GM20431 (cell line): ENCODE measurements at regions not wholly inside any gene's neighbourhood (a gene's known extent, or its start where the extent isn't known, plus 50 kb on each side); places are given as distances from the start of the nearest gene placed in this dataset.

Experiments
- in situ Hi-C: fragments of 300-500 bp; cut with MseI, MboI; formaldehyde crosslinking; loops from one replicate; pipeline ENCODE4 v1.15.0; 2020; ENCODE audit warnings: low sequenced_read_pairs; ENCODE audit not compliant: unreplicated experiment

DNA sequence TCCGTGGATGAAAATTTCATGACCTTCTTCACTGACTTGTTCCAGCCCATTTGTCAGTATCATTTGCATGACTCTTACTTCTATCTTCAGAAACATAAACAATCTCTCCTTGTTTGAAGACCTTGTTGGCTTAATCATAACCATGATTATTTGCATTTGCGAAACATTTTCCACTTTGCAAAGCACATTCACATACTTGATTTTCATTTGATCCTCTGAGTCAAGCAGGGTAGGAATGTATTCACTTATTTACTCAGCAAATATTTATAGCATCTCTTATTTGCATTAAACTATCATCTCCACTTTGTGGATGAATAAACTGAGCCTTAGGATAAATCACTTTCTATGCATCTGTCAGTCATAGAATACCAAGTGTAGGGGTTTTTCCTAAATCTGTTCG is 343.0 kb upstream of the SGCD start:
- in situ Hi-C loops: no loop called here

- in situ Hi-C loops: no loop called here
These were observed 339.6 kb upstream of the SGCD start for GRCh38 chr5:155987265-155987810.

- in situ Hi-C loops: no loop called here
These were observed 337.1 kb upstream of the SGCD start for GRCh38 chr5:155989879-155990278.

DNA sequence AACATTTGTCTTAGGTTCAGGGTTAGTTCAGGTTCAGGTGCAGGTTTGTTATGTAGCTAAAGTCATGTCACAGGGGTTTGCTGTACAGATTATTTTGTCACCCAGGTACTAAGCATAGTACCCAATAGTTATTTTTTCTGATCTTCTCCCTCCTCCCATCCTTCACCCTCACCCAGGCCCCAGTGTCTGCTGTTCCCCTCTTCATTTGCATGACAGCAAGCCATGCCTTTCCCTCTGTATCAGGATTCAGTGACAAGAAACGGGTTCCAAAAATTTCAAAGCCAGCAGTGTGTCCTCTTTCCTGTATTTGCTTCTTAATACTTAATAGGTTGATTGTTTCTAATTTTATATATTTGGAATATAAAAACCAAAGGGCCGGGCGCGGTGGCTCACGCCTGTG is 330.8 kb upstream of the SGCD start:
- in situ Hi-C loops: no loop called here

DNA sequence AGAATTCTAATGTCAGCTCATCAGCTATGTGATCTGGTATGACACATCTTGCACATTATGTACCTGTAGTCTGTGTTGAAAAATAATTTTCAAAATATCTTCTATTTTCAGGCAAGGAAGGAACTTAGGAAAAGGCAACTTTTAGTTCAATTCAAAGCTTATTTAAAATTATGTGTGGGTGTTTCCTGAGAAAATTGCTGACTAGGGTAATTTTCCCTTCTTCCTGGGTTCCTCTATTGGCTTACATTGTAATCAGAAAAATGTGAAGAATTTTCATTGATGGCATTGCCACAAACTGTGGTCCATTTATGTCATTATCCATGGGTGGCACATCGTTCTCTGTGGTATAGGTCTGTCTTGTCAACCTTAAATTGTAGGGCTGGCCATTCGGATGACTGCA is 328.7 kb upstream of the SGCD start:
- in situ Hi-C loops: no loop called here

- in situ Hi-C loops: no loop called here
These were observed 326.8 kb upstream of the SGCD start for GRCh38 chr5:156000115-156000514.

- in situ Hi-C loops: no loop called here
These were observed 322.2 kb upstream of the SGCD start for GRCh38 chr5:156004754-156005153.

GRCh38 chr5:156006026-156006647 is 320.8 kb upstream of the SGCD start:
- in situ Hi-C loops: no loop called here

- in situ Hi-C loops: no loop called here
These were observed 318.1 kb upstream of the SGCD start for GRCh38 chr5:156008844-156009243.

GRCh38 chr5:156009583-156009982 is 317.4 kb upstream of the SGCD start:
- in situ Hi-C loops: no loop called here

GRCh38 chr5:156015137-156015536 is 311.8 kb upstream of the SGCD start:
- in situ Hi-C loops: no loop called here

GRCh38 chr5:156019130-156019529 is 307.8 kb upstream of the SGCD start:
- in situ Hi-C loops: no loop called here

DNA sequence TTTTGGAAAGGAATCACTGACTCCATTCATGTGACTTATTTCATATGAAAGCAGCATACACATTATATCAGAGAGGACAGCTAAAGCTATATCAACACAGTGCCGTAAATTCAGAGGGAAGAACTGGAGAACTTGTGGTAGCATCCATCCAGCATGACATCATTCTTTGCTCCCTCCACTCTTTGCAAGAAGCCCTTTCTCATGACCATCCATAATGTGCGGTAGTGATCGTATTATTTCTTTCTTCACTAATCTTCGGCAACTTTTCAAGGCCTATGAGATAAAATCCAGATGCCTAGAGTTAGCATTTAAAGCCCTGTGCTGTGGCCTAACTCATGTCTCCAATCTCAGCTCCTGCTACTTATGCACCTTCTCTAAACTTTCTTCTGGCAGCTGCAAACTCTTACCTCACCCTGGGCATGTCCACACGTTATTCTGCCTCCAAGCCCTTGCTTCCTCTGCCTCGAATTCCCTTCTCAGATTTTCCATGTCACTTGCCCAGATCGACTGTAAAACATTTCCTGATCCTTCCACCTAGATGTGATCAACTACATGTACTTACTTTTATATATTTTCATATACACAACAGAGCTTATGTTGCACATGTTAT is 307.3 kb upstream of the SGCD start:
- in situ Hi-C loops: no loop called here

- in situ Hi-C loops: no loop called here
These were observed 306.3 kb upstream of the SGCD start for GRCh38 chr5:156020647-156021046.

DNA sequence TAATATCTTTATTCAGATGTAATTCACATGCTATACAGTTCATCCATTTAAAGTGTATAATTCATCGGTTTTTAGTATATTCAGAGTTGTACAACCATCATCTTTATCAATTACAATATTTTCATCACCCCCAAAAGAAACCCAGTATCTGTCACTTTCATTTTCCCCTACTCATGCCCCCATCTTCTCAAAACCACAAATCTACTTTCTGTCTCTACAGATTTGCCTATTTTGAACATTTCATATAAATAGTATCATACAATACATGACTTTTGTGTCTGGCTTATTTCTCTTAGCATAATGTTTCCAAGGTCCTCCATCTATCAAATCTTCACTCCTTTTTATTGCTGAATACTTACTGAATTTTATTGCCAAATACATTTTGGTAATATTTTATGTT is 305.1 kb upstream of the SGCD start:
- in situ Hi-C loops: no loop called here

DNA sequence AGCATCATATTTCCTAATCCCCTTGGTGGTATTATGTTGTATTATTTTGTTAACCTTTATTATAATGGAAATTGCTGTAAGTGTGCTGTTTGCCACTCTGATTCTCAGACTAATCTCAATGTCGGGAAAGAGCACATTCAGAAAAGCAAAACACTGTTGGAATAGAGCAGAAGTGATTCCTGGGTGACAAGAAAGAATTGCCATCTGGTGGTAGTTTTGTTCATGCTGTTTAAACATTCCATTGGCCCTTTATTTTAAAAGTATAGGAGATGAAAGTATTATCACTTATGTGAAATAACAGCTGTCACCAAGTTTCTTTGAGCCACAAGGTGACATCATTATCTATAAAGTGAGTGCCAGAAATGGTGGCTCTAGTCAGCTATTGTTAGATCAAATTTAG is 301.3 kb upstream of the SGCD start:
- in situ Hi-C loops: no loop called here

DNA sequence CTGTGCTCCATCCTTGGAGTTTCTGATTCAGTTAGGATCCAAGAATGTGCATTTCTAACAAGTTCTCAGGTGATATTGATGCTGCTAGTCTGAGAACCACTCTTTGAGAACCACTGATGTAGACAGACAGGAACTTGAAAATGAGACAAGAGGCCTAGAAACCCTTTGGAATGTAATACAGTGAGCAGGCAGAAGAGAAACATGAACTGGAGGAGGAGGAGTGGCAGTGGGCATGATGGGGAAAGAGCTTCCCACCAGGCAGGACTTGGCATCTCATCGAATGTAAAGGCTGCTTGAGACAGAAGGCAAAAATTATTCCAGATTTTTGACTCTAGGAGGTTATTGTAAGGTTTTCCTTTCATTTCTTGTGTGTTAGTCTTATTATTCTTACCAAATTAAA is 295.8 kb upstream of the SGCD start:
- in situ Hi-C loops: no loop called here

GRCh38 chr5:156036640-156037039 is 290.3 kb upstream of the SGCD start:
- in situ Hi-C loops: no loop called here

GRCh38 chr5:156037151-156037909 is 289.6 kb upstream of the SGCD start:
- in situ Hi-C loops: no loop called here

GRCh38 chr5:156042726-156043125 is 284.2 kb upstream of the SGCD start:
- in situ Hi-C loops: no loop called here

DNA sequence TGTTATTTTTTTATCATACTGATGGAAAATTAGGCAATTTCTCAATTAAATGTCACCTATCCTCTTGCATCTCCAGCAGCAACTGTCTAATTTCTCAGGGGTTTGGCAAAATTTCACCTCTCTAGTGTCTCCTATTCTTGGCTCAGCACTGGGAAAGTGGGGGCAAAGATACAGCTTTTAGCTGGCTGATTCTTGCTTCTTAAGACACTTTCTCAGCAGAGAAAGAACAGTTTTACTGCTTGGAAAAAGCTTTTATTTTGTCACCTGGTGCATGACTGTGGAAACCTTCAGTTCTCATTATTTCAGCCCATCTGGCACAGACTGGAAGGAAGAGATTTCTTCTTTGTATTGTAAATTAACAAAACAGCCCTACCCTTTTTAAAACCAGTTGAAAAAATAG is 283.6 kb upstream of the SGCD start:
- in situ Hi-C loops: no loop called here
